ENCODE measurements at regions not wholly inside any gene's neighbourhood (a gene's known extent, or its start where the extent isn't known, plus 50 kb on each side); places are given as distances from the start of the nearest gene placed in this dataset.

DNA sequence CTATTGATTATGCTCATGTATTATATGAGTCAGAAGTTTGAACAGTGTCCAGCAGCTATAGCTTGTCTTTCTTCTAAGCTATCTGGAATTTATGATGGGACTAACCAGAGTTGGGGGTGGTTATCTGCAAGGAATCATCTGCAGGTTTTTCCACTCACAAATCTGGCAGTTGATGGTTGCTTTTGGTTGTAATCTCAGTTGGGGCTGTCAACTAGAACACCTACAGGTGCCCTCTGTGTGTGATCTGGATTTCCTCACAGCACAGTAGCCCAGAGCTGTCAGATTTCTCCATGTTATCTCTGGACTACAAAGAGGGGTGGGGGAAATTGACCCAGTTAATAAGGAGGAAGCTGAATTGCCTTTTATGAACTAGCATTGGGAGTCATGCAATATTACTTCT lies 51.4 kb upstream of the MAP9 start:
- intact Hi-C loops (cut with DNase I): no loop called here

DNA sequence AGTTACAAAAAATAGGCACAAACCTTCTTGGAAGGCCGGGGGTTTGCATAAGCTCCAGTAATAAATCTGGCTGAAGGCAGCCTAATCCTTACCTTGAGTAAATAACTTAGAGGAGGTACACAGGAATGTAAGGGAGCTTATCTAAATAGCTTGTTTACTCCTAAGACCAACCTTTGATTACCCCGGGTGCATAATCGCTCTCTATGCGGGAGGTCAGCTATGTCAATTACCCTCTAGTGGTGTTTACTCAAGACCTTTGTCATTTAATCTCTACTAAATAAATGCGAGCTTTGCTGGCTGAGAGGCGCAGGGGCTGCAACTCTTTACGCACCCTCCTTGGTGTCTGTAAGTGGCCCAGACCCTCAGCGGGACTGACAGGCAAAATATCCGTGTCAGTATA lies 50.2 kb upstream of the MAP9 start:
- intact Hi-C loops (cut with DNase I): no loop called here
- no peak for DNase-seq (ENCODE audit: low spot score)

More for the DNA sequence above, 51.4 kb upstream of the MAP9 start:
- no peak for DNase-seq (ENCODE audit: low spot score)

All from posterior vena cava (tissue), 2 donors.